ENCODE measurements at regions not wholly inside any gene's neighbourhood (a gene's known extent, or its start where the extent isn't known, plus 50 kb on each side); places are given as distances from the start of the nearest gene placed in this dataset.
"Not testable (repeated sequence)": the region's sequence is repeated elsewhere in the genome, so short reads cannot be mapped to it uniquely, and the experiment has no call there.

GRCh38 chr10:18886102-18886501, 162.5 kb upstream of the MALRD1 start:
- peak in 5 of 8 experiments; percentile 56 to 88 (median 72) for ATAC-seq (replicated peaks in 6 of 8)
- WGBS, 10 experiments = 17 to 100% (median 74%) methylated on average over 2 to 7 of the region's 7 CpGs
- H3K4me1 ChIP-seq (replicated peaks in 1 of 2) = no peaks in the 10 kb centered on the region
- in situ Hi-C loops (cut with MboI; ENCODE audit: low pct_unique_long_range_greater_than_20kb in 2 of 9, low sequenced_read_pairs in 9 of 9, unreplicated experiment in 9 of 9) = no loop called here
- H3K27ac ChIP-seq = no peak overlapping the region
- no peak overlapping the region for H3K4me3 ChIP-seq

GRCh38 chr10:18906636-18907035, 142.0 kb upstream of the MALRD1 start:
- no peak overlapping the region for H3K4me3 ChIP-seq
- no peak overlapping the region for H3K27ac ChIP-seq
- no peaks in the 10 kb centered on the region for H3K4me1 ChIP-seq (replicated peaks in 1 of 2)
- ATAC-seq (replicated peaks in 6 of 8) = no peak
- in situ Hi-C loops (cut with MboI; ENCODE audit: low pct_unique_long_range_greater_than_20kb in 2 of 9, low sequenced_read_pairs in 9 of 9, unreplicated experiment in 9 of 9) = no loop called here

- H3K4me3 ChIP-seq; in situ Hi-C loops (cut with MboI; ENCODE audit: low pct_unique_long_range_greater_than_20kb in 2 of 9, low sequenced_read_pairs in 9 of 9, unreplicated experiment in 9 of 9); H3K27ac ChIP-seq; H3K4me1 ChIP-seq (replicated peaks in 1 of 2); ATAC-seq (replicated peaks in 6 of 8): not testable (repeated sequence)
- no CpG with 5 or more reads among the region's 9 CpGs for WGBS, 10 experiments
Observed at GRCh38 chr10:18917431-18917830, 131.2 kb upstream of the MALRD1 start.

- Histone ChIP-seq H3K4me3 (no peak overlapping the region), H3K4me1 (replicated peaks in 1 of 2) (peaks cover 0 to 4% of the 10 kb centered on the region in 2 donors), H3K27ac (no peak overlapping the region)
- in situ Hi-C loops (cut with MboI; ENCODE audit: low pct_unique_long_range_greater_than_20kb in 2 of 9, low sequenced_read_pairs in 9 of 9, unreplicated experiment in 9 of 9) = no loop called here
- peak in 5 of 8 experiments; percentile 56 to 97 (median 92) for ATAC-seq (replicated peaks in 6 of 8)
- WGBS, 10 experiments = 8 to 100% (median 75%) methylated on average over 2 to 4 of the region's 4 CpGs; no CpG with 5 or more reads in 2 of the 10 experiments
Observed at GRCh38 chr10:18918532-18918931, 130.1 kb upstream of the MALRD1 start.

GRCh38 chr10:18949391-18949790, 99.2 kb upstream of the MALRD1 start:
- Histone ChIP-seq H3K4me1 (replicated peaks in 1 of 2) (no peaks in the 10 kb centered on the region), H3K27ac (no peak overlapping the region), H3K4me3 (no peak overlapping the region)
- no peak for ATAC-seq (replicated peaks in 6 of 8)
- in situ Hi-C loops (cut with MboI; ENCODE audit: low pct_unique_long_range_greater_than_20kb in 2 of 9, low sequenced_read_pairs in 9 of 9, unreplicated experiment in 9 of 9) = no loop called here

- in situ Hi-C loops (cut with MboI; ENCODE audit: low pct_unique_long_range_greater_than_20kb in 2 of 9, low sequenced_read_pairs in 9 of 9, unreplicated experiment in 9 of 9) = not testable (repeated sequence)
Observed at GRCh38 chr10:18951072-18951823, 97.4 kb upstream of the MALRD1 start.

GRCh38 chr10:18955061-18955460, 93.5 kb upstream of the MALRD1 start:
- no peaks in the 10 kb centered on the region for H3K4me1 ChIP-seq (replicated peaks in 1 of 2)
- H3K4me3 ChIP-seq = no peak overlapping the region
- in situ Hi-C loops (cut with MboI; ENCODE audit: low pct_unique_long_range_greater_than_20kb in 2 of 9, low sequenced_read_pairs in 9 of 9, unreplicated experiment in 9 of 9) = no loop called here
- no peak overlapping the region for H3K27ac ChIP-seq
- no peak for ATAC-seq (replicated peaks in 6 of 8)
- 0 to 100% (median 36%) methylated on average over 1 of the region's 1 CpG; no CpG with 5 or more reads in 4 of the 10 experiments for WGBS, 10 experiments

More at GRCh38 chr10:18951072-18951823, 97.4 kb upstream of the MALRD1 start:
- not testable (repeated sequence) for H3K4me3 ChIP-seq; H3K27ac ChIP-seq; ATAC-seq (replicated peaks in 6 of 8); H3K4me1 ChIP-seq (replicated peaks in 1 of 2)
- WGBS, 10 experiments = 91 to 93% methylated on average over 3 to 4 of the region's 35 CpGs; no CpG with 5 or more reads in 8 of the 10 experiments

- Histone ChIP-seq H3K4me1 (replicated peaks in 1 of 2) (no peaks in the 10 kb centered on the region), H3K4me3 (no peak overlapping the region), H3K27ac (no peak overlapping the region)
- 28 to 100% (median 83%) methylated on average over 1 to 8 of the region's 10 CpGs; no CpG with 5 or more reads in 2 of the 10 experiments for WGBS, 10 experiments
- in situ Hi-C loops (cut with MboI; ENCODE audit: low pct_unique_long_range_greater_than_20kb in 2 of 9, low sequenced_read_pairs in 9 of 9, unreplicated experiment in 9 of 9) = no loop called here
- ATAC-seq (replicated peaks in 6 of 8) = no peak
Observed at GRCh38 chr10:18959369-18959768, 89.2 kb upstream of the MALRD1 start.

- in situ Hi-C loops (cut with MboI; ENCODE audit: low pct_unique_long_range_greater_than_20kb in 2 of 9, low sequenced_read_pairs in 9 of 9, unreplicated experiment in 9 of 9) = no loop called here
- ATAC-seq (replicated peaks in 6 of 8) = no peak
- Histone ChIP-seq H3K27ac (no peak overlapping the region), H3K4me1 (replicated peaks in 1 of 2) (no peaks in the 10 kb centered on the region), H3K4me3 (no peak overlapping the region)
- 0 to 100% (median 90%) methylated on average over 1 to 6 of the region's 11 CpGs; no CpG with 5 or more reads in 1 of the 10 experiments for WGBS, 10 experiments
Observed at GRCh38 chr10:18960466-18961079, 88.0 kb upstream of the MALRD1 start.

- WGBS, 10 experiments = 0 to 100% (median 45%) methylated on average over 1 of the region's 1 CpG; no CpG with 5 or more reads in 2 of the 10 experiments
- H3K4me1 ChIP-seq (replicated peaks in 1 of 2) = no peaks in the 10 kb centered on the region
- H3K27ac ChIP-seq = no peak overlapping the region
- ATAC-seq (replicated peaks in 6 of 8) = no peak
- in situ Hi-C loops (cut with MboI; ENCODE audit: low pct_unique_long_range_greater_than_20kb in 2 of 9, low sequenced_read_pairs in 9 of 9, unreplicated experiment in 9 of 9) = no loop called here
- H3K4me3 ChIP-seq = no peak overlapping the region
Observed at GRCh38 chr10:18968159-18968558, 80.4 kb upstream of the MALRD1 start.

- no peak overlapping the region for H3K27ac ChIP-seq
- WGBS, 10 experiments = 0 to 94% (median 83%) methylated on average over 1 to 4 of the region's 4 CpGs
- H3K4me3 ChIP-seq = no peak overlapping the region
- H3K4me1 ChIP-seq (replicated peaks in 1 of 2) = no peaks in the 10 kb centered on the region
- no peak for ATAC-seq (replicated peaks in 6 of 8)
- in situ Hi-C loops (cut with MboI; ENCODE audit: low pct_unique_long_range_greater_than_20kb in 2 of 9, low sequenced_read_pairs in 9 of 9, unreplicated experiment in 9 of 9) = no loop called here
Observed at GRCh38 chr10:18976696-18977251, 71.8 kb upstream of the MALRD1 start.

- in situ Hi-C loops (cut with MboI; ENCODE audit: low pct_unique_long_range_greater_than_20kb in 2 of 9, low sequenced_read_pairs in 9 of 9, unreplicated experiment in 9 of 9) = no loop called here
- Histone ChIP-seq H3K4me1 (replicated peaks in 1 of 2) (no peaks in the 10 kb centered on the region), H3K4me3 (no peak overlapping the region), H3K27ac (no peak overlapping the region)
- no peak for ATAC-seq (replicated peaks in 6 of 8)
- 11 to 100% (median 96%) methylated on average over 1 to 4 of the region's 4 CpGs; no CpG with 5 or more reads in 1 of the 10 experiments for WGBS, 10 experiments
Observed at GRCh38 chr10:18980089-18980629, 68.4 kb upstream of the MALRD1 start.

GRCh38 chr10:18984531-18984930, 64.1 kb upstream of the MALRD1 start:
- H3K4me3 ChIP-seq = no peak overlapping the region
- no peaks in the 10 kb centered on the region for H3K4me1 ChIP-seq (replicated peaks in 1 of 2)
- in situ Hi-C loops (cut with MboI; ENCODE audit: low pct_unique_long_range_greater_than_20kb in 2 of 9, low sequenced_read_pairs in 9 of 9, unreplicated experiment in 9 of 9) = no loop called here
- H3K27ac ChIP-seq = no peak overlapping the region
- 0 to 83% (median 66%) methylated on average over 1 to 3 of the region's 3 CpGs; no CpG with 5 or more reads in 1 of the 10 experiments for WGBS, 10 experiments
- ATAC-seq (replicated peaks in 6 of 8) = peak in 2 of 8 experiments; percentile 31 to 46

All from motor neuron (in vitro differentiated cells).